ENCODE measurements at regions not wholly inside any gene's neighbourhood (a gene's known extent, or its start where the extent isn't known, plus 50 kb on each side); places are given as distances from the start of the nearest gene placed in this dataset.

- Histone ChIP-seq H3K36me3 (no peaks in the 10 kb centered on the region), H3K4me1 (no peaks in the 10 kb centered on the region), H3K4me3 (no peak overlapping the region), H3K9me3 (peaks cover 0 to 11% (median under 1%) of the 10 kb centered on the region in 4 donors), H3K27me3 (no peaks in the 10 kb centered on the region), H3K27ac (no peak overlapping the region)
- 93 to 94% methylated on average over 2 of the region's 2 CpGs for WGBS, 2 donors
- no peak for DNase-seq (ENCODE audit: low spot score in 2 of 2)
- TF ChIP-seq POLR2A (IDR thresholded peaks at IDR 0.05): no peak
- TF ChIP-seq EP300 (IDR thresholded peaks at IDR 0.05): no peak
- no peak for TF ChIP-seq CTCF (IDR thresholded peaks at IDR 0.05)
Observed at GRCh38 chr17:52357854-52358253, 199.3 kb upstream of the CA10 start.

GRCh38 chr17:52336796-52337195 lies 178.3 kb upstream of the CA10 start:
- TF ChIP-seq CTCF (IDR thresholded peaks at IDR 0.05): no peak
- TF ChIP-seq EP300 (IDR thresholded peaks at IDR 0.05): no peak
- TF ChIP-seq POLR2A (IDR thresholded peaks at IDR 0.05): no peak
- 49 to 53% methylated on average over 4 of the region's 4 CpGs for WGBS, 2 donors
- H3K27me3 ChIP-seq: no peaks in the 10 kb centered on the region

GRCh38 chr17:52306314-52306713 lies 147.8 kb upstream of the CA10 start:
- H3K36me3 ChIP-seq: no peaks in the 10 kb centered on the region
- no peak for DNase-seq (ENCODE audit: low spot score in 2 of 2)
- TF ChIP-seq CTCF (IDR thresholded peaks at IDR 0.05): no peak
- no peak for TF ChIP-seq EP300 (IDR thresholded peaks at IDR 0.05)
- TF ChIP-seq POLR2A (IDR thresholded peaks at IDR 0.05): no peak
- WGBS, 2 donors: 58 to 88% methylated on average over 1 of the region's 1 CpG
- H3K4me1 ChIP-seq: no peaks in the 10 kb centered on the region
- no peaks in the 10 kb centered on the region for H3K9me3 ChIP-seq
- no peak overlapping the region for H3K4me3 ChIP-seq
- no peaks in the 10 kb centered on the region for H3K27me3 ChIP-seq
- H3K27ac ChIP-seq: no peak overlapping the region

More at GRCh38 chr17:52336796-52337195, 178.3 kb upstream of the CA10 start:
- Histone ChIP-seq H3K27ac (no peak overlapping the region), H3K4me3 (no peak overlapping the region), H3K36me3 (no peaks in the 10 kb centered on the region), H3K4me1 (no peaks in the 10 kb centered on the region), H3K9me3 (no peaks in the 10 kb centered on the region)
- no peak for DNase-seq (ENCODE audit: low spot score in 2 of 2)

GRCh38 chr17:52298881-52299280 lies 140.4 kb upstream of the CA10 start:
- H3K4me1 ChIP-seq: no peaks in the 10 kb centered on the region
- WGBS, 2 donors: 73% methylated on average over 3 of the region's 3 CpGs
- no peaks in the 10 kb centered on the region for H3K9me3 ChIP-seq
- DNase-seq (ENCODE audit: low spot score in 2 of 2): no peak
- H3K27me3 ChIP-seq: no peaks in the 10 kb centered on the region
- TF ChIP-seq EP300 (IDR thresholded peaks at IDR 0.05) (no peak), POLR2A (IDR thresholded peaks at IDR 0.05) (no peak), CTCF (IDR thresholded peaks at IDR 0.05) (no peak)
- H3K36me3 ChIP-seq: no peaks in the 10 kb centered on the region
- H3K4me3 ChIP-seq: no peak overlapping the region
- no peak overlapping the region for H3K27ac ChIP-seq

- WGBS, 2 donors: 76 to 81% methylated on average over 10 of the region's 10 CpGs
- no peak for DNase-seq (ENCODE audit: low spot score in 2 of 2)
- Histone ChIP-seq H3K36me3 (no peaks in the 10 kb centered on the region), H3K27me3 (no peaks in the 10 kb centered on the region), H3K9me3 (no peaks in the 10 kb centered on the region), H3K27ac (no peak overlapping the region), H3K4me1 (no peaks in the 10 kb centered on the region), H3K4me3 (no peak overlapping the region)
- no peak for TF ChIP-seq POLR2A (IDR thresholded peaks at IDR 0.05)
- TF ChIP-seq CTCF (IDR thresholded peaks at IDR 0.05): no peak
- TF ChIP-seq EP300 (IDR thresholded peaks at IDR 0.05): no peak
Observed at GRCh38 chr17:52297230-52298010, 138.9 kb upstream of the CA10 start.

All from tibial nerve (tissue), 4 donors.